GM19193 (cell line): ENCODE measurements at regions not wholly inside any gene's neighbourhood (a gene's known extent, or its start where the extent isn't known, plus 50 kb on each side); places are given as distances from the start of the nearest gene placed in this dataset.

Experiments
- POLR2A ChIP-seq: IDR thresholded peaks from 4 replicates; pipeline ENCODE4 v1.6.1; 2011; ENCODE audit not compliant: insufficient read depth, insufficient read length; ENCODE audit errors: extremely low read depth

DNA sequence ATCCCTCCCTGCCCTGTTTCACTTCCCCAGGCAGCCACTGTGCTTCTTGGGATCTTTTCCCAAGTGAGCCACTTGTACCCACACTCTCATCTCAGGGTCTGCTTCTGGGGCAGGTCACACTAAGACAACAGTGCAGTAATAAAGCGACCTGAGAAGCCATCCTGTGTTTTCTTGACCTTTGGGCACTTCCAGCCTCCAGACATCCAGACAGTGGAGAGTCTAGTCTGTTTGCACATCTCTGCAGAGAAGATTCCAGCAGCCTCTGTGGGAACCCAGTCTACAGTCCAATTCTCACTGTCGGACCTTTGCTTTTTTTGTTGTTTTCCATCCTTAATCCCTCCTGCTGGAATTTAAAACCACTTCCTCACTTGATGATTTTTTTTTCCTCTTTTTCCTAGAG lies 50.3 kb upstream of the ATP6AP2 start:
- TF ChIP-seq POLR2A, result no peak

DNA sequence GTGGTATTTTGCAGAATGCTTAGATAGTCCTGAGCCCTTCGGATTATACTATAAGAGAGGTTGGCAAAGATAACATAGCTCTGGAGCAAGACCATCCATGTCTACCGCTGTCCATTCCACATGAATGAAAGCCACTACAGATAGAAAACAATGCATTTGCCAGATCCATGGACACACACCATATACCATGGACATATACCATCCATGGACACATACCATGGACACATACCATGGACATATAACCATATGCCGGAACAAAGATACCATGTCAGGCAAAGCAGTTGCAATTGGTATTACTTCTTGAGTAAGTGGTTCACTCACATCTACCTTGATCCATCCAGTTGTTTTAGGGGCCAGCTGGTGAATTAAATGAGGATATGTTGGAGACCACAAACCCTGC lies 53.2 kb upstream of the ATP6AP2 start:
- no peak for TF ChIP-seq POLR2A

DNA sequence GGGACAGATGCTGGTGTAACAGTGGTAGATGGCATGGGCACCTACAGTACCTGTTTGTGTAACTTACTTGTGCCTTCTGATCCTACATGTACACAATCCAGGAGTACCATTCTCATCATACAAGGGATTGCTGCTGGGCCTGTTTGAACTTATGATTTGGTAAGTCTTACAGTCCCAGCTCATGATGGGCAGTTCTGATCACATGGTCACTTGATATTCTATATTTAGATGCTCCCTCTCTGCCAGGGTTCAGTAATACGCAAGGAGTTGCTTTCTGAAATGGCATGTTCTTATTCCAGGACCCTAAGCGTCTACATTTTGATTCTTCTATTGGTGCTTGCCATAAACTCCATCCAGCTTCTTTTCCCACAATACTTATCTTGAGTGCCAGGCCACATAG lies 54.4 kb upstream of the ATP6AP2 start:
- TF ChIP-seq POLR2A, result no peak

DNA sequence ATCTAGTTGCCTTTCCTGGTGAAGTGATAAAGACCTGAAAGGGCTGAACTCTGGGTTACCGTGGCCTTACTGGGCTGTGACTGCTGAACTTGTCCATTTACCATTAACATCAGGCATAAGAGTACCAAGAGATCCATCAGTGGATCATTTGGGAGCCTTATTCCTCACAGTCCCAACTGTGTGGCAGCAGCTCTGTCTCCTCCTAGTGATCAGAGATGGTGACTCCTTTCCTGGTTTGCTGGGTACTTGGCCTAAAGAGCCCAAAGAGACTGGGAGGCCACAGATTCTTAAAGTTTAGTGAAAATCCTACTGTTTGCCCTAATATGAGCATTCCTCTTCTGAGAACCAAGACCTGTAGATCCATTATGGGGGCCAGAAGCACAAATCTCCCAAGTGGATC lies 56.3 kb upstream of the ATP6AP2 start:
- no peak for TF ChIP-seq POLR2A

DNA sequence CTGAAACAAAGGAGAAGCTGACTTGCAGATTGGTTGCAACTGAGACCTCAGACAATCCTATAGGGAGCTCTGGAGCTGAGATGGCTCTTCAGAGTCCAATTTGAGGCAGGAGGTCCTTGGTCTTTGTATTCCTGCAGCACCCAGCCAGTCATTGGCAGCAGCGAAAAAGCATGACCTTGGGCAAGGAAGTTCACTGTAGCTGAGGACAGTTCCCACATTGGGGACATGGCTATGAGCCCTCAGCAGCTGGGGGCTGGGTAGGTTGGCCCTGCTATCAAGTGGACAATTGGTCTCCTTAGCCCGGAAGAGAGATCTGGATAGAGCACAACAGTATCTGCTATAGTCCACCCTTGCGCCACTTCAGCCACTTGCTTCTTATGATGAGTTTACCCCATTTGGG lies 56.9 kb upstream of the ATP6AP2 start:
- TF ChIP-seq POLR2A, result no peak

DNA sequence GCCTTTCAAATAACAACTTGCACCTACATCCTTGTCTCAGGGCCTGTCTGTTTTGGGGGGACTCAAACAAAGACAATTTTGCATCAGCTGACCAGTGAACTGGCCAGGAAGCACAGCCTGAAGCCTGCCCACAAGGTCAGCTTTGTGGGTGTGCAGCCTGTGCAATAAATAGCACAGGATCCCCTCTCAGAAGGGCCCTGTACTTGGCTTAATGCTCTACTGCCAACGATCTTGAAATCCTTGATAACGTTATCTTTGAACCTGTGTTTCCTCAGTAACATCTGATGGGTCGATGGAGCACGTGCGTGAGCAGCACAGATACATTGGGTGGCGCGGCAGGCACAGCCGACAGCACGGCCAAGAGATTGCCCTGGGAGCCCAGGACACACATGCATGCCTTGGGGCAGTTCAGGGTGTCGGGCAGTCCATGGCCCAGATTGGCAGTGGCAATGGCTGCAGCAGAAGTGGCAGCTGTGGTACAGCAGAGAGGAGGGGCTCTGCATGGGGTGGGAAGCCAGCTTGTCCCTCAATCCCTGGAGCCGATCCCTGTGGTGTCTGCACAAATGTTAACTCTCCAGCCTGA lies 58.8 kb upstream of the ATP6AP2 start:
- no peak for TF ChIP-seq POLR2A

DNA sequence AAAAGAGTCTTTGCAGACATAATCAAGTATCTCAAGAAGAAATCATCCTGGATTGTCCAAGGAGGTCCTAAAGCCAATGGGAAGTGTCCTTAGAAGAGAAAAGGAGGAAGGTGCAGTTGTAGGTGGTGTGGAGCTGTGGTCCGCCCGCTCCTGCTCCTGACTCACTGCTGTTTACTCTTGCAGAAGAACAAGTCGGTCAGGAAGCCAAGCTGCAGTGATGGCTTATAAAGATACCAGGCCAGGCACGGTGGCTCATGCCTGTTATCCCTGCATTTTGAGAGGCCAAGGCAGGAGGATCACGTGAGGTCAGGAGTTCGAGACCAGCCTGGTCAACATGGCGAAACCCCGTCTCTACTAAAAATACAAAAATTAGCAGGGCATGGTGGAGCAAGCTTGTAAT lies 66.4 kb upstream of the ATP6AP2 start:
- no peak for TF ChIP-seq POLR2A

DNA sequence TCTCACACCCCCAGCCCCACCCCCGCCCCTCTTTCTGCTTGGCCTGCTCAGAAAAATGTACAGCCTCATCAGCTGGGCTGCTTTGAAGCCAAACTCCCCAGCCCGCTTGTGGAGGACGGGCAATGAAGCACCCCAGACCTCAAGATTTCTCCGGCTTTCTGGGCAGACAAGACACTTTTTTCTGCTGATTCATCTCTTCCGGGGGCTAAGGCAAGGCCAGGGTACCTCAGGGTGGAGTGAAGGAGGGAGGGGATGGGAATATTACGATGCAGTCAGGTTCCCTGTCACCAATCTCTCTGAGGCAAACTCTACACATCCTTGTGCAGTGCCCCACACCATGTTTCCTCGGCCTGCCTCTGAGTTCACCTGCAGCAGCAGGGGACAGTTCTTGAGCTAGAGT lies 66.9 kb upstream of the ATP6AP2 start:
- no peak for TF ChIP-seq POLR2A

DNA sequence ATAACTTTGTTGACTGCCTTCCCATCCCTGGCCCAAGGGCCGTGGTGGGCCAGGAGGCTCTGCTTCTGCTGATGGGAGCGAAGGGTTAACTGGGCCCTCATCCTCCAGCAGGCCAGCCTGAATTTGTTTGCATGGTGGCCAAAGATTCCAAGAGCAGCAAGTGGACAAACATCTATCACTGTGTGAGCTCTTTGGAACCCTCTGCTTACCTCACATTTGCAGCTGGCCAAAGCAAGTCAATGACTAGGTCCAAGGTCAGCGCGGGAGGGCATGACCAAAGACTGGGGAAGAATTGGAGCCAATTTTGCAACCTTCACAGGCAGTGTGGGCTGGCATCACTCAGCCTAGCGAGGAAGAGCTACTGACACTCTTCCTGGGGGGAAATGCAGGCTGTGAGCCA lies 67.8 kb upstream of the ATP6AP2 start:
- TF ChIP-seq POLR2A, result no peak

DNA sequence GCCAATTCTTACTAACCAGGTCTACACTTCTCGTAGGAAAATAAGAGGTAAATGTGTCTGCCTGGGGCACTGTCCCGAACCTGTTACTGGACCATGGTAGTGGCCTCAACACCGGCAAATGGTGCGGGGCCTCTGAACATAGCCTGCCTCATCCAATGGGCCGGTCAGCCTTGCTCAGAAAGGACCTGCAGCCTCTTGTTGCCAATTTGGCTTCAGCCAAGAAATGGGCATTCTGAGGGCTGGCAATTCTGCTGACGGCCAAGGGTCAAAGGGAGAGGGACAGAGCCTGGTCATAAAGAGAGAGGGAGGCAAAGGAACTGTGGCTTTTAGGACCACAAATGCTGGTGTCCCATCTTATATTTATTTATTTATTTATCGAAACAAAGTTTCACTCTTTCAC lies 69.5 kb upstream of the ATP6AP2 start:
- no peak for TF ChIP-seq POLR2A

DNA sequence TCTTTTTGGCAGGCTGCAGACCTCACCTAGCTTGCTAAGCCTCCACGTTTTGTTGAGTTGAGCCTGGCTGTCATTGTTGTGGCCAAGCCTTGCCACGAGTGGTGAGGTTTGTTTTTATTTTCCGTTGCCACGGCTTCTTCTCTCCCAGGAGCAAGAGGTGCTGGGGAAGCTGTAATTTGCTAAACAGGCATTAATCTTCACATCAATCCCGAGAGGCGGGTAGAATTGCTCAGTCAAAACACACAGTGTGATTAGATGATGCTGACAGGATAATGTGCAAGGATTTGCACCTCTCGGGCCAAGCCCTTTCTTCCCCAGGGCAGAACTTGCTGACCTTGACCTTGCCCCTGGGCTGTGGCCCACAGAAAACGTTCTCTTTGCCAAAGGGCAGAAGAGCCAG lies 72.2 kb upstream of the ATP6AP2 start:
- no peak for TF ChIP-seq POLR2A

DNA sequence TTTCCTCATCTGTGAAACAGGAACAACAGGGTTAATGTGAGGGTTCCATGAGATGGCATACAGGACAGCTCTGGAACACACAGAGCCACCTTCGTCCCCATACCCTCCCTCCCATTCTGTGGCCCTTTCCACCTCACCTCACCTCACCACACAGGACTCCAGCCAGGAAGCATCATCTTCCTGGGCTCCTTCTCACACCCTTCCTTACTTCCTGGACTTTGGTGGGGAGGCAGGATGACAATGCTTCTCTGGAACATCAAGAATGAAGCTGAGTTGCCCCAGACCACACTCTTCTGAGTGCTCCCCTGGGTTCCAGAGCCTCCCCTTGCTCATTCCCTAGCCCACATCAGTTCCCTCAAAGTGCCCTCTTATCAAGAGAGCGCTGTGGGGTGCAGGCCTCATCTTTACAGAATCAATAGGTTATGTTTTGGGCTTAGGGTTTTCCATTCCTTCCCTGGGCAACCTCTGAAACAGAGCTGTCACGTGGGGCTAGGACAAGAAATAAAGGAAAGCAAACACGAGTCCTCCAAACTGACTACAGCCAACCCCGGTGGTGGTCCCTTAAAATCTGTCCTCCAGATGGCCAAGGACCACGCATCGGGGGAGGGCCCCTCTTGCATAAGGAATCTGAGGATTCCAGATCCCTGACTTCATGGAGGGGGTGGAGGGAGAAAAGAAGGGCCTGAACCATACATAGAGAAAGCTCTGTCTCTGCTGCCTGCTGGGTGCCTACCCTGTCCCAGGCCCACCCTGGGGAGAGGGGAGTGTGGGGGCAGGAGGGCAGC lies 74.4 kb upstream of the ATP6AP2 start:
- no peak for TF ChIP-seq POLR2A

DNA sequence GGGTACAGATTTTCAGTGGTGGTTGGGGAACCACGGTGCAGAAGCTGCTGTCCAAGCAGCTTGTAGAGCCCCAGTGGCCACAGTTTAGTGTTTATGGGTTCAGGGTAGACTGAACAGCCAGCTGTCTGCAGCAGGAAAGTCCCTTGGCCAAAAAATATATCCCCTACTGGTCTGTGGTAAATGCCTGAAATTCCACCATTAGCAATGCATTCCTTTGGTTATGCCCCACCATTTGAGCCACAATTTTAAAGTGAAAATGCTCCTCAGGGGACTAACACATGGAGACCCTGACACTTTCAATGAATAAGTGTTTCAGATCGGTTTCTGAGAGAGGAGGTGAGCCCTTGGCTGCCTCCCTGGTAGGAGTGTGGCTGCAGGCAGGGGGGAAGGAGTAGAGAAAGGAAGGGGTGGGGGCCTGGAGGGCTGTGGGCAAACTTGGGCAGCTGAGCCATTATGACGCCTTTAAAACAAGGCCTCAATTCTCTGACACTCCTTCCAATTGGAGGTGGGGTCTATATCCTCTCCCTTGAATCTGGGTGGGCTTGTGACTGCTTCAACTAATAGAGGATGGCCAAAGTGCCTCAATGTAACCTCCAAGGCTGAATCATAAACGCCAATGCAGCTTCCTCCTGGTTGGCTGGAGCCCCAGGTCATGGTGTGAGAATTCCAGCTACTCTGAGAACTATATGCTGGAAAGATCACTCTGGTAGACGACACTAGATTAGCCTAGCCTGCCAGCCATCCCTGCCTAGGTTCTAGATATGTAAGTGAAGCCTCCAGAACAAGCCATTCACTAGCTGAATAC lies 75.8 kb upstream of the ATP6AP2 start:
- no peak for TF ChIP-seq POLR2A

DNA sequence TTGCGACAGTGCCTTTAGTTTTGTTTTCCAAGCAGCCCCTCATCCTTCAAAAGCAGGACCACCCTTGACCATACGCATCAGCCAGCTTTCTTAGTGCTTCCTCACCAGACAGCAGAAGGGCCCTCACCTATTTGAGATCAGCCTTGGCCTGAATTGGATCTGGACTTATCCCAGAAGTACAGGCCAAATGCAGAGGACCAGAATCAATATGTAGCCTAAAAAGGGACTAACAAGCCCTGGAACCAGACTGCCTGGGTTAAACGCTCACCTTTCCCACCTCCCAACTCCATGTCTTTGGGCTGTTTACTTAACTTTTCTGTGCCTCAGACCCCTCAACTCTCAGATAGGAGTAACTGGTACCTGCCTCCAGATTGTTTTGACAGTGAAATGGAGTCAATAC lies 77.7 kb upstream of the ATP6AP2 start:
- TF ChIP-seq POLR2A, result no peak

DNA sequence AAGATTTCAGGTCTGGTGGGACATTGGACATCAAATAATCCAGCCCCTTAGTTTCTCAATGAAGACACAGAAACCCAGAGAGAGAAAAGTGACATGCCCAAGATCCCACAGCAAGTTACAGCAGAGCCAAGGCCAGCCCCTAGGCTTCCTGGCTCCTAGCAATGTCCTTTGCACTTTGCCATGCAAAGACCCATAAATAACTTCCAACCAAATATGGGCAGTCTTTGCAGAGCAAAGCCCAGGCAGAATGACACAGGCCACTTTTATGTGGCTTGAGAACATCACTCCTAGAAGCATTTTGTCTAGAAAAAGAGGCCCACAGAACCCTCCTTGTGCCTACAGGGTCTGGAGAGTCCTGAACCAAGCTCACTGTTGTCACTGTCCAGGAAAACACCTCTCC lies 78.1 kb upstream of the ATP6AP2 start:
- no peak for TF ChIP-seq POLR2A
